HCT116 (cell line): ENCODE measurements at regions not wholly inside any gene's neighbourhood (a gene's known extent, or its start where the extent isn't known, plus 50 kb on each side); places are given as distances from the start of the nearest gene placed in this dataset.
"Not testable (repeated sequence)": the region's sequence is repeated elsewhere in the genome, so short reads cannot be mapped to it uniquely, and the experiment has no call there.

Experiments
- CBX3 ChIP-seq: IDR thresholded peaks from 2 replicates; pipeline ENCODE4 v1.6.1; 2012; ENCODE audit warnings: low read depth
- CEBPB ChIP-seq: IDR thresholded peaks from 2 replicates; pipeline ENCODE4 v1.6.1; 2012; ENCODE audit warnings: low read depth
- EZH2 ChIP-seq: fragments of 200-600 bp; sonication (generic); IDR thresholded peaks from 2 replicates; pipeline ENCODE4 v1.6.1; 2017; ENCODE audit warnings: antibody characterized with exemption, mixed run types
- EZH2phosphoT487 ChIP-seq: fragments of 200-600 bp; IDR thresholded peaks from 2 replicates; pipeline ENCODE4 v1.6.1; 2018; ENCODE audit warnings: antibody characterized with exemption, borderline replicate concordance
- JUND ChIP-seq: IDR thresholded peaks from 2 replicates; pipeline ENCODE4 v1.6.1; 2012
- POLR2A ChIP-seq: IDR thresholded peaks from 2 replicates; pipeline ENCODE4 v1.7.0; 2011; ENCODE audit warnings: borderline replicate concordance; ENCODE audit not compliant: insufficient read depth, insufficient read length; ENCODE audit errors: extremely low read depth
- POLR2AphosphoS5 ChIP-seq: IDR thresholded peaks from 2 replicates; pipeline ENCODE4 v1.6.1; 2011; ENCODE audit warnings: mild to moderate bottlenecking, low read depth, low read length, moderate library complexity
- RAD21 ChIP-seq: IDR thresholded peaks from 2 replicates; pipeline ENCODE4 v1.6.1; 2012; ENCODE audit warnings: low read depth, mild to moderate bottlenecking
- SP1 ChIP-seq: IDR thresholded peaks from 2 replicates; pipeline ENCODE4 v1.6.1; 2012; ENCODE audit warnings: low read depth
- TCF7L2 ChIP-seq: IDR thresholded peaks from 2 replicates; pipeline ENCODE4 v1.7.0; 2011; ENCODE audit warnings: borderline replicate concordance, inconsistent platforms; ENCODE audit not compliant: insufficient read depth, insufficient read length; ENCODE audit errors: extremely low read depth
- YY1 ChIP-seq: IDR thresholded peaks from 2 replicates; pipeline ENCODE4 v1.6.1; 2011; ENCODE audit warnings: low read length, low read depth, moderate library complexity, mild to moderate bottlenecking; ENCODE audit not compliant: insufficient replicate concordance; ENCODE audit errors: extremely low read depth
- TF ChIP-seq, protein P1 (sequence below), 3 experiments: fragments of 200-600 bp in 1 of 3; sonication (generic) in 1 of 3; IDR thresholded peaks in 2 of 3; conservative IDR thresholded peaks in 1 of 3; 2 replicates each; pipeline ENCODE4 v1.5.1; 2012 to 2017; ENCODE audit warnings: low read depth in 2 of 3, low read length in 2 of 3, antibody characterized with exemption in 1 of 3, borderline replicate concordance in 1 of 3, control low read depth in 1 of 3, mild to moderate bottlenecking in 1 of 3, mixed read lengths in 1 of 3, mixed run types in 1 of 3, moderate library complexity in 1 of 3; ENCODE audit not compliant: insufficient read depth in 1 of 3
- TF ChIP-seq, protein P2 (sequence below): IDR thresholded peaks from 2 replicates; pipeline ENCODE4 v1.6.1; 2012; ENCODE audit warnings: low read depth
- TF ChIP-seq, protein P3 (sequence below): IDR thresholded peaks from 2 replicates; pipeline ENCODE4 v1.6.1; 2012

DNA sequence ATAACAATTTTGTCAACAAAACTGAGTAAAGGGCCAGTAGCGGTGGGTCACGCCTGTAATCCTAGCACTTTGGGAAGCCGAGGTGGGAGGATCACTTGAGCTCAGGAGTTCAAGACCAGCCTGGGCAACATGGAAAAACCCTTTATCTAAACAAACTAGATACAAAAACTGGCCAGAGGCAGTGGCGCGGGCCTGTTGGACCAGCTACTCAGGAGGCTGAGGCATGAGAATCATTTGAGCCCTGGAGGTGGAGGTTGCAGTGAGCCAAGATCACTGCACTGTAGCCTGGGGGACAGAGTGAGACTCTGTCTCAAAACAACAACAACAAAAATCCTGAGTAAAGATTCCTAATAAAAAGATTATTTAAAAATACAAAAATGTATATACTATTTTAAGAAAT lies 583.1 kb downstream of the KCNJ2 start:
- TF ChIP-seq, protein P1, sequence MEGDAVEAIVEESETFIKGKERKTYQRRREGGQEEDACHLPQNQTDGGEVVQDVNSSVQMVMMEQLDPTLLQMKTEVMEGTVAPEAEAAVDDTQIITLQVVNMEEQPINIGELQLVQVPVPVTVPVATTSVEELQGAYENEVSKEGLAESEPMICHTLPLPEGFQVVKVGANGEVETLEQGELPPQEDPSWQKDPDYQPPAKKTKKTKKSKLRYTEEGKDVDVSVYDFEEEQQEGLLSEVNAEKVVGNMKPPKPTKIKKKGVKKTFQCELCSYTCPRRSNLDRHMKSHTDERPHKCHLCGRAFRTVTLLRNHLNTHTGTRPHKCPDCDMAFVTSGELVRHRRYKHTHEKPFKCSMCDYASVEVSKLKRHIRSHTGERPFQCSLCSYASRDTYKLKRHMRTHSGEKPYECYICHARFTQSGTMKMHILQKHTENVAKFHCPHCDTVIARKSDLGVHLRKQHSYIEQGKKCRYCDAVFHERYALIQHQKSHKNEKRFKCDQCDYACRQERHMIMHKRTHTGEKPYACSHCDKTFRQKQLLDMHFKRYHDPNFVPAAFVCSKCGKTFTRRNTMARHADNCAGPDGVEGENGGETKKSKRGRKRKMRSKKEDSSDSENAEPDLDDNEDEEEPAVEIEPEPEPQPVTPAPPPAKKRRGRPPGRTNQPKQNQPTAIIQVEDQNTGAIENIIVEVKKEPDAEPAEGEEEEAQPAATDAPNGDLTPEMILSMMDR (IDR thresholded peaks at IDR 0.05 in 2 of 3, conservative IDR thresholded peaks at IDR 0.05 in 1 of 3; ENCODE audit: borderline replicate concordance in 1 of 3, insufficient read depth in 1 of 3, low read depth in 2 of 3, low read length in 2 of 3) = not testable (repeated sequence)
- TF ChIP-seq, protein P2, sequence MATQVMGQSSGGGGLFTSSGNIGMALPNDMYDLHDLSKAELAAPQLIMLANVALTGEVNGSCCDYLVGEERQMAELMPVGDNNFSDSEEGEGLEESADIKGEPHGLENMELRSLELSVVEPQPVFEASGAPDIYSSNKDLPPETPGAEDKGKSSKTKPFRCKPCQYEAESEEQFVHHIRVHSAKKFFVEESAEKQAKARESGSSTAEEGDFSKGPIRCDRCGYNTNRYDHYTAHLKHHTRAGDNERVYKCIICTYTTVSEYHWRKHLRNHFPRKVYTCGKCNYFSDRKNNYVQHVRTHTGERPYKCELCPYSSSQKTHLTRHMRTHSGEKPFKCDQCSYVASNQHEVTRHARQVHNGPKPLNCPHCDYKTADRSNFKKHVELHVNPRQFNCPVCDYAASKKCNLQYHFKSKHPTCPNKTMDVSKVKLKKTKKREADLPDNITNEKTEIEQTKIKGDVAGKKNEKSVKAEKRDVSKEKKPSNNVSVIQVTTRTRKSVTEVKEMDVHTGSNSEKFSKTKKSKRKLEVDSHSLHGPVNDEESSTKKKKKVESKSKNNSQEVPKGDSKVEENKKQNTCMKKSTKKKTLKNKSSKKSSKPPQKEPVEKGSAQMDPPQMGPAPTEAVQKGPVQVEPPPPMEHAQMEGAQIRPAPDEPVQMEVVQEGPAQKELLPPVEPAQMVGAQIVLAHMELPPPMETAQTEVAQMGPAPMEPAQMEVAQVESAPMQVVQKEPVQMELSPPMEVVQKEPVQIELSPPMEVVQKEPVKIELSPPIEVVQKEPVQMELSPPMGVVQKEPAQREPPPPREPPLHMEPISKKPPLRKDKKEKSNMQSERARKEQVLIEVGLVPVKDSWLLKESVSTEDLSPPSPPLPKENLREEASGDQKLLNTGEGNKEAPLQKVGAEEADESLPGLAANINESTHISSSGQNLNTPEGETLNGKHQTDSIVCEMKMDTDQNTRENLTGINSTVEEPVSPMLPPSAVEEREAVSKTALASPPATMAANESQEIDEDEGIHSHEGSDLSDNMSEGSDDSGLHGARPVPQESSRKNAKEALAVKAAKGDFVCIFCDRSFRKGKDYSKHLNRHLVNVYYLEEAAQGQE = not testable (repeated sequence)
- not testable (repeated sequence) for TF ChIP-seq EZH2phosphoT487, POLR2A, POLR2AphosphoS5, RAD21, YY1, CBX3, CEBPB, SP1, EZH2, TCF7L2, JUND
- TF ChIP-seq, protein P3, sequence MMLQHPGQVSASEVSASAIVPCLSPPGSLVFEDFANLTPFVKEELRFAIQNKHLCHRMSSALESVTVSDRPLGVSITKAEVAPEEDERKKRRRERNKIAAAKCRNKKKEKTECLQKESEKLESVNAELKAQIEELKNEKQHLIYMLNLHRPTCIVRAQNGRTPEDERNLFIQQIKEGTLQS = not testable (repeated sequence)
